Lung (tissue), 11 donors: ENCODE measurements at regions not wholly inside any gene's neighbourhood (a gene's known extent, or its start where the extent isn't known, plus 50 kb on each side); places are given as distances from the start of the nearest gene placed in this dataset.

ENCODE experiments used
- ATAC-seq: fragments of 200-7000 bp; cut with Tn5 transposase; one replicate; pipeline ENCODE4 v1.9.1; 2020; ENCODE audit warnings: moderate number of reproducible peaks; ENCODE audit not compliant: insufficient read depth, low FRiP score
- DNase-seq, 3 donors: peaks; one replicate each; pipeline ENCODE4 v3.0.0-alpha.2; 2013 to 2017
- H3K27ac ChIP-seq, 2 donors: one replicate each; pipeline ENCODE4 v1.5.1; 2013; ENCODE audit warnings: mild to moderate bottlenecking in 2 of 2, moderate library complexity in 2 of 2, control low read depth in 1 of 2, inconsistent platforms in 1 of 2, low read depth in 1 of 2, low read length in 1 of 2
- H3K27me3 ChIP-seq, 3 donors: one replicate each; pipeline ENCODE4 v1.5.1; 2013; ENCODE audit warnings: low read length in 2 of 3; ENCODE audit not compliant: control insufficient read depth in 3 of 3, insufficient read depth in 3 of 3
- H3K36me3 ChIP-seq, 4 donors: one replicate each; pipeline ENCODE4 v1.5.1; 2013; ENCODE audit warnings: low read length in 4 of 4, mild to moderate bottlenecking in 1 of 4, moderate library complexity in 1 of 4; ENCODE audit not compliant: control insufficient read depth in 4 of 4, insufficient read depth in 4 of 4
- H3K4me1 ChIP-seq, 5 donors: one replicate each; pipeline ENCODE4 v1.5.1; 2013; ENCODE audit warnings: low read length in 5 of 5, mild to moderate bottlenecking in 2 of 5, moderate library complexity in 1 of 5; ENCODE audit not compliant: control insufficient read depth in 5 of 5, insufficient read depth in 5 of 5
- H3K4me3 ChIP-seq: one replicate; pipeline ENCODE4 v1.5.1; 2013; ENCODE audit warnings: mild to moderate bottlenecking, control low read depth, moderate library complexity
- H3K9ac ChIP-seq, 2 donors: one replicate each; pipeline ENCODE4 v1.5.1; 2013; ENCODE audit warnings: low read length in 2 of 2, control low read depth in 1 of 2; ENCODE audit not compliant: insufficient read depth in 1 of 2
- H3K9me3 ChIP-seq, 4 donors: one replicate each; pipeline ENCODE4 v1.5.1; 2013; ENCODE audit warnings: low read length in 3 of 4, mild to moderate bottlenecking in 1 of 4, moderate library complexity in 1 of 4; ENCODE audit not compliant: control insufficient read depth in 4 of 4, insufficient read depth in 3 of 4
- CTCF ChIP-seq: IDR thresholded peaks from 2 replicates; pipeline ENCODE4 v1.5.1; 2012; ENCODE audit warnings: mild to moderate bottlenecking; ENCODE audit errors: control extremely low read depth, extremely low read depth
- WGBS, 2 donors: extraction: QIAGEN DNeasy Blood & Tissue Kit; methylation state at CpG; one replicate each; pipeline ENCODE4 v1.1.7; 2013; 5-methylcytosine and 5-hydroxymethylcytosine counted together
- donor health status: control.
- donor health status: control.
- donor health status: Bipolar disorder and iron deficiency.
- donor health status: healthy.
- donor health status: DM: yes; HTN: yes; CAD: no.

GRCh38 chr10:33838731-33839130 lies 504.3 kb upstream of the NRP1 start:
- Histone ChIP-seq H3K36me3 (no peaks in the 10 kb centered on the region), H3K27ac (no peak overlapping the region), H3K9ac (no peak overlapping the region), H3K9me3 (peaks cover 0 to 1% (median 0%) of the 10 kb centered on the region in 4 donors), H3K27me3 (no peaks in the 10 kb centered on the region), H3K4me3 (no peak overlapping the region), H3K4me1 (no peaks in the 10 kb centered on the region)
- ATAC-seq: no peak
- no peak for TF ChIP-seq CTCF
- 73 to 90% methylated on average over 3 of the region's 3 CpGs for WGBS, 2 donors
- DNase-seq: no peak

GRCh38 chr10:33837736-33838135 lies 503.3 kb upstream of the NRP1 start:
- no peak for TF ChIP-seq CTCF
- WGBS, 2 donors: 82 to 87% methylated on average over 6 of the region's 6 CpGs
- H3K36me3 ChIP-seq: no peaks in the 10 kb centered on the region
- no peaks in the 10 kb centered on the region for H3K9me3 ChIP-seq
- H3K4me3 ChIP-seq: no peak overlapping the region
- DNase-seq: no peak
- no peak for ATAC-seq
- H3K9ac ChIP-seq: no peak overlapping the region
- H3K4me1 ChIP-seq: no peaks in the 10 kb centered on the region
- no peak overlapping the region for H3K27ac ChIP-seq
- no peaks in the 10 kb centered on the region for H3K27me3 ChIP-seq

GRCh38 chr10:33835556-33835955 lies 501.1 kb upstream of the NRP1 start:
- Histone ChIP-seq H3K4me1 (no peaks in the 10 kb centered on the region), H3K27me3 (no peaks in the 10 kb centered on the region), H3K27ac (no peak overlapping the region), H3K4me3 (no peak overlapping the region), H3K9me3 (no peaks in the 10 kb centered on the region), H3K36me3 (no peaks in the 10 kb centered on the region), H3K9ac (no peak overlapping the region)
- ATAC-seq: no peak
- no peak for DNase-seq
- no peak for TF ChIP-seq CTCF
- WGBS, 2 donors: 74 to 76% methylated on average over 1 of the region's 1 CpG

- H3K4me3 ChIP-seq: no peak overlapping the region
- DNase-seq (no peak), ATAC-seq (no peak)
- no peaks in the 10 kb centered on the region for H3K27me3 ChIP-seq
- H3K9me3 ChIP-seq: no peaks in the 10 kb centered on the region
- H3K9ac ChIP-seq: no peak overlapping the region
- 93 to 94% methylated on average over 5 of the region's 5 CpGs for WGBS, 2 donors
- H3K27ac ChIP-seq: no peak overlapping the region
- no peaks in the 10 kb centered on the region for H3K4me1 ChIP-seq
- no peak for TF ChIP-seq CTCF
- H3K36me3 ChIP-seq: no peaks in the 10 kb centered on the region
These were observed 499.1 kb upstream of the NRP1 start for GRCh38 chr10:33833566-33833965.
